Right kidney (tissue), 1 donor: ENCODE measurements at regions not wholly inside any gene's neighbourhood (a gene's known extent, or its start where the extent isn't known, plus 50 kb on each side); places are given as distances from the start of the nearest gene placed in this dataset.
"Not testable (repeated sequence)": the region's sequence is repeated elsewhere in the genome, so short reads cannot be mapped to it uniquely, and the experiment has no call there.

ENCODE experiments used
- DNase-seq: peaks from one replicate; pipeline ENCODE4 v3.0.0-alpha.2; 2016

- DNase-seq, result no peak
Measured at GRCh38 chr10:29223326-29223725, 65.5 kb upstream of the LYZL1 start.

- DNase-seq, result no peak
Measured at GRCh38 chr10:29224631-29225030, 64.2 kb upstream of the LYZL1 start.

- DNase-seq, result no peak
Measured at GRCh38 chr10:29227201-29227600, 61.7 kb upstream of the LYZL1 start.

- no peak for DNase-seq
Measured at GRCh38 chr10:29228562-29228961, 60.3 kb upstream of the LYZL1 start.

- no peak for DNase-seq
Measured at GRCh38 chr10:29229258-29229705, 59.6 kb upstream of the LYZL1 start.

GRCh38 chr10:29236910-29237309 lies 52.0 kb upstream of the LYZL1 start:
- not testable (repeated sequence) for DNase-seq

- DNase-seq, result no peak
Measured at GRCh38 chr10:29237786-29238185, 51.1 kb upstream of the LYZL1 start.

- DNase-seq, result no peak
Measured at GRCh38 chr10:29238523-29239135, 50.2 kb upstream of the LYZL1 start.
